HG03520 (cell line): ENCODE measurements at regions not wholly inside any gene's neighbourhood (a gene's known extent, or its start where the extent isn't known, plus 50 kb on each side); places are given as distances from the start of the nearest gene placed in this dataset.
"Not testable (repeated sequence)": the region's sequence is repeated elsewhere in the genome, so short reads cannot be mapped to it uniquely, and the experiment has no call there.

Experiments used
- ATAC-seq: cut with Tn5 transposase; IDR thresholded peaks from one replicate; pipeline ENCODE4 v1.9.1; 2021; ENCODE audit warnings: mild to moderate bottlenecking, moderate library complexity; ENCODE audit not compliant: unreplicated experiment

DNA sequence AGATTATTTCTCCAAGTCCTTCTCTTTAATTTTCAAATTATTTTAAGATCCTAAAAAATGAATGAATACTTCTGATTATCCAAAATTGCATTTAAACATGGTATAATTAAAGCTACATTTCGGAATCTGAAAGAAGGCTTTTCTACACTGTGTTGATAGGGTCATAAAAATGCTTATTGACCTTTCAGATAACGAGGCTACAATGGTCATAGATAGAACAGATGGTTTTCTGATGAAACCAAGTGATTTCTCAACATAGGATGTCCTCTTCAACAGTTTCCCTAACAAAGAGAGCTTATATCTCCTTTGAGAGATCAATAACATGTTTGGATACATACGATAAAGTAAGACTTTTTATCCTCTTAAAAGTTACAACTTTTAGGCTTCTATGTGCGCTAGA is 201.1 kb downstream of the PTH2R start:
- ATAC-seq, result no peak

DNA sequence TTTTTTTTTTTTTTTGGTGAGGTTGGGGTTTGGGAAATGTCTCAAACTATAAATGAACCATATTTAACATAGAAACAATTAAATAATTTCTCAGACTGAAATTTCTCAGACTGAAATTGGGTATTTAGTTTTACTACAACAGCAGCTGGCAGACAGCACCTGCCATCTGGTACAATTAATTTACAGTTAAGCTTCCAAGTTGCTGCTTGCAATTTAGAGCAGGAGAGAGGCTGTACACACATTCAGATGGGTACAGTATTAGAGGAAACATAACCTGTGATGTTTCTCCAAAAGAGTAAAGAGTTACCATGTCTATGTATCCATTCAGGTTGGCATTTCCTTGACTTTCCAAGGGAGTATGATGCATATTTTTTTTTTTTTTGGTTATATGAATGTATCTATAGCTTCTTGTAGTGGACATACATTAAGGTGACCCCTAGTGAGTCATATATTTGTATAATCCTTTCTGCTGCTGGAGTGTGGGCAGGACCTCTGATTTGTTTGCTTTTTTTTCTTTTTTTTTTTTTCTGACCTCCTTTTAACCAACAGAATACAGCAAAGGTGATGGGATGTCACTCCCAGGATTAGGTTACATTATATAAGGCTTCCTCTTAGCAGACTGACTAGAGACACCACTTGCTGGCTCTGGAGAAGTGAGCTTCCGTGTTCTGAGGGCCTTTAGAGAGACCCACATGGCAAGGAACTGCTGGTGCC is 201.7 kb downstream of the PTH2R start:
- no peak for ATAC-seq

DNA sequence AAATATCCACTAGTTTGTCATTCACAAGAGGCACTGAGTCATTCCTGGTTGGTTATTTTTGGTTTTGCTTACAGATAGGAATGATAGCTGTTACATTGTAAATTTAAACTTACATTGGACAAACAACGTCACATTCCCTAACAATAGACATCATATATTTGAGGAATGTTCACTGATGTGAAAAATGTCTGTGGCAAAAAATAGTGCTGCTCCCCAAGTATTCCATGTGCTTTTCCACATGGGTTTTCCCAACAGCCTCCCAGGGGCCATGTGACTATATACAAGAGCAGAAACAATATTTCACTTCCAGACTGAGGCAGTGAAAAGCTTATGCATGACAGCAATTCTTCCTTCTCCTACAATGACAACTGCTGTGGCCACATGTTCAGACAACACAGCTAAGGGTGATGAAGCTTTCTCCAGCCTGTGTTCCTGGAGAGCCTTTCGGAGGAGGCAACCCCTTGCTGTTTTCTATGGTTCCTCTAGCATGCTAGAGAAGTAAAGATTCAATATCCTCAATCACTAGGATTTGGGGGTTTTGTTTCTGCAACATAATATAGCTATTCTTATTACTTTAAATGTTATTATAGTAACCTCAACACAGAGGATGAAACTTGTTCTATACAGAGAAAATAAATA is 202.7 kb downstream of the PTH2R start:
- no peak for ATAC-seq

DNA sequence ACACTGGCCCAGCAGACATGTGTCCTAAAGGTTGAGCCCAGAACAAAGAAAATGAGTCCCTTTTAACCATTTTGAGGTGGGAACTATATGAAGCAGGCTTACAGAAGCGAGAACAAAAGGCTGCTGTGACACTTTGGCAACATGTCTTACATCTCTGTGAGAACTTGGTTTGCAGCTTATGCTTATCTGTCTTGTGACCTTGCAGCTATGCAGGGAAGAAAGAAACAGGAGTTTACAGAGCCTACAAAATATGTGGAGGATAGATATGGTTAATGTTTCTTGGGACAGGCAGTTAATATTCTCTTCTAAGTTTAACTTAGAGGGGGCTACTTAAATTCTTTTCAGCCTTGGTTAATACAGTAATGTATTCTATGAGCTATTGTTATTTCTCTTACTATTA is 209.1 kb downstream of the PTH2R start:
- ATAC-seq, result not testable (repeated sequence)

DNA sequence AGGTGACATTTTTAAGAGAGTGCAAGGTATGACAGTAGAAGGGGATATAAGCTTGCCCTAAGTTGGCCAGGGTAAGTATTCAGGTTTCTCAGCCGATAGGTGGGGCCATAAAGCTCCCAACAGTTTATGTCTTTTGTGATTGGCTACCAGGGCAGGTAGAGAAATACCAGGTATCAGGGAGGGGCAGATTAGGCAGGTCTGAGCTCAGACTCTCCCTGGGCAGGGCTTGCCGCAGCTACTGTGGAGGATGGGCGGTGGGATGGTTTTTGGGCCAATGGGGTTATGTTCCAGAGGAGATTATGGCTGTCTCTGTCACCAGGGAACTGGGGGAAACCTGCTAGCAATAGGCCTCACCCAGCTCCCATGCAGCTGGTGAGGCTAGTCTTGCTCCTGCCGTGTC is 211.6 kb downstream of the PTH2R start:
- ATAC-seq, result no peak

DNA sequence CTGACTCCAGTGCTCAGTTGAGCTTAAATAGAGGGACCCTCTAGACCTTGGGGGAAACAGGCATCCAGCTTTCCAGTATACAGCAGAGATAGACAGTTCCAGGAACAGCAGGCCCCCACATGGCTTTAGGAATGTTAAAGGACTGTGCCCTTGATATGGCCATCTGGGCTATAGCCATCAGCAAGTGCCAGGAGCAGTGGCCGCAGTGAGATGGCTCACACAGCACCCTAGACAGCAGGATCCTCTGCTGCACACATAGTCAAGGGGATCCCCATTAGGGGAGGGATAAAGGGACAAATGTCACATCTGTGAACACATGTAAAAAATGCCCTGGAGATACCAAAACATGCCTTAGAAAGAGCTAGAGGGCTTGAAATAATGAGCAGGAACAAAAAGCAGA is 213.4 kb downstream of the PTH2R start:
- ATAC-seq, result no peak

DNA sequence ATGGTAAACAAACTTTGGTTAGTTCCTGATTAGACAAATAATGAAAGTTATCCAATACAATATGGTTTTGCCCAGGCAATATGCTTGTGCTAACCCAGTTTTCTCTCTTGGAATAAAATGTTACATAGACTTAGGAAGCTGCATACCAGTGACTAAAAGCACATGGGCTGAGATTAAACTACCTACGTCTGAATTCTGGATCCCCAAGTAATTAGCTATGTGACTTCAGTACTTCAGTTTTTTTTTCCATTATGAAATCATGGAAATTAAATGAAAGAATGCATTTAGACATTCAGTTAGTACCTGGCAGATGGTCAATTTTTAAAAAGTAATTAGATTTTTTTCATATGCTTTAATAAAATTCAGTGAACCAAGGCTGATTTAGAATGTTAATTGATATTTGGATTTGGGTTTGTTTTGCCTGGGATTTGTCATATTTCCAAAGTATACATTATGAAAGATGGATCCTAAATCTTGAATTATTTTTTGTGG is 213.9 kb downstream of the PTH2R start:
- ATAC-seq, result no peak

DNA sequence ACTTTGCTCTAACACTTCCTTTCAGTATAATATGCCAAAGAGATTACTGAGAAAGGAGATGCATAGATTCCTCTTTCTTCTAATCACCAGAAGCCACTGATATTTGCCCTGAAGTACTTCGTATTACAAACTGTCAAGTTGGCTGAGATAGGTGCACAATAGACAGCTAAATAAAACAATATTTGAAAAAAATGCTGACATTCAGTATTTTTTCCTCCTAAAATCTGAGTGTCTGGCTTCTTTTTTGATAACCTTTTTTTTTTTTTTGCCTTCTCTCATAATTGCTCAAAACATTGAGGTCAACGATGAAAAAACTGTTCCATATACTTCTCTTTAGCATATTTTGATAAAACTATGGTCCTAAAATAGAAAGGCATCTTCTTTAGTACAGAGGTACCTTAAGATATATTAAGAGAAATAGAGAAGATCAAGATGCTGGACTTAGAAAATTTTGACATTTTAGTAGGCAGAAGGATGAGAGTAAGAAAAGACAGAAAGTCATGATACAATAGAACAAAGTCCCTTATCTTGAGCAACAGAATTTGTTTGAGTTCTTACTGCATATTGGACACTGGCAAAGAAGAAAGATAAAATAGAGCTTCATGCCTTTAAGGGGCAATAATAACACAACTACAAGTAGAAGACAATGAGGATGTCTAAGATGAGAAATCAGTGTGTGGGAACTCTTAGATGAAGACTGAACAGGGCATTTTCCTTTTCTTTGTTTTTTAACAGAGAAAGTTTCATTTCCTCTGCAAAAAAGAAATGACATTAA is 220.7 kb downstream of the PTH2R start:
- no peak for ATAC-seq

DNA sequence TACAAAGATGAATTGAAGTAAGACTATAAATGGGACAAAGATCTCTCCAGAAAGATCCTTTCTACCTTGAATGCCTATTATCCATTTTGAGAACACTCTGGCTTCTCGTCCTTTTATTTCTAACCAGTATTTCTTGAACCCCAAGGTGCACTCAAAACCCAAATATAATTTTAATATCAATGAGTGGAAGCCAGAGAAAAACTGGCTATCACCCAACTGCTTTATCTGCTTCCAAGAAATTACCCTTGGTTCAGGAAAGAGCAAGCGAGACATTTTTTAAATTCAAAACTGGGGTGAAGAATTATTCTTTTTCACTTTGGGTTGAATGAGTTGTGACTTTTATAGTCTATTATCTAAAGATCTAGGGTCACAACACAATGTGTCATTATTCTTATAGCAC is 221.3 kb downstream of the PTH2R start:
- ATAC-seq, result no peak

DNA sequence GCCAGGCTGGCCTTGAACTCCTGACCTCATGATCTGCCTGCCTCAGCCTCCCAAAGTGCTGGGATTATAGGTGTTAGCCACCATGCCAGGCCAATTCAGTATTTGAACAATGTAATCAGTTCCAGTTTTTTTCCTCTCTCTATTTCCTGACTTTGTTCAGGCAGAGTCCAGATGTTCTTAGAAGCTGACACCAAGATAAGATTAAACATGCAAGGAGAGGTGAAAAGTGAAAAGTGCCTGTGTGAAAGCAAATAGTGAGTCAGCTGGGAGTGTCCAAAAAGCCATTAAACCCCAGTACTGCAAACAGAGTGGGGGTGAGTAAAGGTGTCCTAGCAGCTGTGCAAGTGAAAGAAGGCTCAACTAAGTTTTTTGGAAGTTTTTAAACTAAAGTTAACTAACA is 231.5 kb downstream of the PTH2R start:
- ATAC-seq, result peak; percentile 52

DNA sequence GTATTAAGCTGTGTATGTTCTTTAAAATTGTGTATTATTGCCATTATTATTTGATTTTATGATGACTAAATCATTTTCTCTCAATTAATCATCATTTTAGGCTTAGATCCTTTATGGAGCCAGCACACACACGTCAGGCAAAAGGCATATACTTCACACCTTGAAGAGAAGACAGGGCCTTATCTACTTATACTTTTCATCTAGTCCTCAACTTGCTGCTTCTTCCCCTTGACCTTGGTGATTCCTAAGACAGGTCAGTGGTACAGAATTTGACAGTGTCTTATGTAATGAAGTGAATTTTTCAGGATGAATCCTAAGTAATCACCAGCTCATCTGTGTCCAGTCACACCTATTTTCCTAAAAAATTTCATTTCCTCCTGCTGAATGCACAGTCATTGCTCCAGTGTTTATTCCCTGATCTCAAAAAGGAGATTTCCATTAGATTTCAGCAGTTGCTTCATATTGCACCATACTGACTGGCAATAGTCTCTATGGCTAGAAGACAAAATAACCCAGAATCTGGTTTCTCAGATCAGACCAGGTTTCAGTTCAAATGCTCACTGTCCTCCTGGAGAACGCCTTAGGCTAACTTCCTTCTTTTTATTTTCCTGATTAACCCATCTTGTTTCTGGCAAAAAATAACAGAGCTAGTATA is 235.7 kb downstream of the PTH2R start:
- ATAC-seq, result no peak

DNA sequence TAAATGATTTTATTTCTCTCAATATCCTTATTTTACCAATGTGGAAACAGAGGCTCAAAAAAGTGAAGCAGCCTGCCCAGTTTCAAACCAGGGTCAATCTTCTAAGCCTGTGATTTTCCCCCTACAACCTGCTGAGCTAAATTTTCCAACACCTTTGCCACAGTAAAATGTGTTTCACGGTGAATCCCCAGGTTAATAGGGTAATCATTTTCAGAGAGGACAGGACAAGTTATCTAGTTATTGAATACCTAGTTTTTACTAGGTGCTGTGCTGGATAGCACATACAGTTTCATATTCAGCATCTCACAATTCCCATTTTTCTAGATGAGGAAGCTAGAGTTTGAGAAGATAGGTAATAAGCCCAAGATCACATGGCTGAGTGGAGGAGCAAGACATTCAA is 236.6 kb downstream of the PTH2R start:
- no peak for ATAC-seq

DNA sequence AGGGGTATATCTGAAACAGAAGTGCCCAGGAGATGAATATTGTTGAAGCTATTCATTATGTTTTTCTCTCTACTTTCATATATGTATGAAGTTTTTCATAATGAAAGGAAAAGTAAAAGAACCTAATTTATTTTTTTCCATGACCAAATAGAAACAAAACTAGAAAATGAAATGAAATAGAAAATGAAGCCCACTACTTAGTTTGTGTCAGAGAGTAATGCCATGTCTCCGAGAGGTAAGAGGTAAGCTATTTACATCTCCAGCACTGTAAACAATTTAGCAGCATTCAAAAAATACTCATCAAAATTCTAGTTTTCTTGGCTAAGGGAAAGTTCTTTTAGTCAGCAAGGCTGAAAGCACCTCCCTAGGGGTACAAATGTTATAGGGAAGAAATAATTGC is 238.6 kb downstream of the PTH2R start:
- ATAC-seq, result no peak

DNA sequence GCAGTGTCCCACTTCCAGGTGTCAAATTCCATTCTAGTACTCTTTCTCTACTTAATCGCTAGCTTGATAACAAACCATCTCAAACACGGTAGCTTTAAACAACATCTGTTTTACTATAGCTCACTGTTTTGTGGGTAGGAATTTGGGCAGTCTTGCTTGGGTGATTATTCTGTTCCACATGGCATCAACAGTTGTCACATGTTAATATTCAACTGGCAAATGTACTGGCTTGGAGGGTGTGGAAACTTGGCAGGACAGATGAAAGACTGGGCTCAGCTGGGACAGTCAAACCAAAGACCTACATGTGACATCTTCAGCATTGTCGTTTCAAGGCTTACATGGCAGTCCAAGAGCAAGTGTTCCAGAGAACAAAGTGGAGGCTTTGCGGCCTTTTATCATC is 241.8 kb downstream of the PTH2R start:
- no peak for ATAC-seq

DNA sequence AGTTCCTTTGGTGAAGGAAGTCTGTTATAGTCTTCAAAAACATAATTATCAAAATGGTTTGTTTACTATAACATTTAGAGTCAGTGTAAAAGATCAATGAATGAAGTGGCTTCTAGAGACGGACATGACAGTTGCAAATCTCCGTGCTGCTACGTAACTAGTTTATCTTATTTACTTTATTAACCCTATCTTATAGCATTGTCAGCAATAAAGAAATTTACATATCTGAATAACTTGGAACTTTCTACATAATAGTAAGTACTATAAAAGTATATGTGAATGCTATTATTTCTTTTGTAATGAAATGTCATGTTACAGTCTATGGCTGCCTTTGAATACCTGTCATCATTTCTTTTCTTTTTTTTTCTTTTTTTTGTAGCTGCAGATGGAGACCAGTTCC is 246.8 kb downstream of the PTH2R start:
- no peak for ATAC-seq

DNA sequence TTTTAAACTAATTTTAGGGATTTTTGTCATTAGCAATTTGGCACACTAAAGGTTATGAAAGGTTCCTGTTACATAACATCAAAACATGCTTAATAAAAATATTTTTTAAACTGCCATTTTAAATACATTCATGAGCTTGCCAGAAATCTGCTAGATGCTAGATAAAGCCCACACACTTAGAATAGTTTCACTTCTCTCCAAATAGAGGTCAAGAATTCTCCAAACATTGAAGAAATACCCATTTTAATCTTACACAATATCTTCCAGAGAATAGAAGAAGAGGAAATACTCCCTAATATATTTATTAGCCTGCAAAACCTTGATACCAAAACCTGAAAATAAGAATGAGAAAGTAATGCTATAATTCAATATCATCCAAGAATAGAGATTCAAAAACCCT is 247.5 kb downstream of the PTH2R start:
- no peak for ATAC-seq

DNA sequence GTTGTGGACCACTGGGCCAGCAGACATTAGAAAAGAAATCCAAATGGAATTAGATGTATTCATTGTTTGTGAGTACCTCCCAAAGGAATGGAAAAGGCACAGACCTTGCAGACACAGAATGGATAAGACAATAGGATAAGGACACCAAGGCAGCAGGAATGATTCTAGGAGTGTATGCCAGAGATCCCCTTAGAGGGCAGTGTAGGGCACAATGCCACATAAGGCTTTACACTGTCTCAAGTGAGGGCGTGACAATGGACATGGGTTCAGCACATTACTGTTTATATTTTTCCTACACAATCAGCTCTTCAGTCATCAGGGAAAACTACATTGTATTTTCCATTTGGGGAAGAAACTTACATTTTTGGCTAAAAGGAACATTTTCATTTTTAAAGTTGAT is 250.9 kb downstream of the PTH2R start:
- no peak for ATAC-seq

DNA sequence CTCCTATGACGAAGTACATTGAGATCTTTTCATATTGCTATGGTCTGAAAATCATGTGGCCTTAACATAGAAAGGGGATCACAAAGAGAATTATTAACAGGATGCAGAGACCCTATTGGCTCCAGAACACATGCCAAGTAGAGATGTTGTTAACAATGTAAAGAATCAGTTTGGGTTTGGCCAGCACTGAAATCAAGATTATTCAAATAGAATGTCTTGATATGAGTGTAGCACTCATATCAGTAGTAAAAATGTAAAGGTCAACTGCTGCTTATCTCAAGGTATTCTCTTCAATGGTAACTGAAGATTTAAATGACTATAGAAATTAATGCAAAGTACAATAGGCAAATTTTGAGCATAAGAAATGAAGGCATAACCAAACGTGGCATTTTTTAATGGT is 262.8 kb downstream of the PTH2R start:
- no peak for ATAC-seq

DNA sequence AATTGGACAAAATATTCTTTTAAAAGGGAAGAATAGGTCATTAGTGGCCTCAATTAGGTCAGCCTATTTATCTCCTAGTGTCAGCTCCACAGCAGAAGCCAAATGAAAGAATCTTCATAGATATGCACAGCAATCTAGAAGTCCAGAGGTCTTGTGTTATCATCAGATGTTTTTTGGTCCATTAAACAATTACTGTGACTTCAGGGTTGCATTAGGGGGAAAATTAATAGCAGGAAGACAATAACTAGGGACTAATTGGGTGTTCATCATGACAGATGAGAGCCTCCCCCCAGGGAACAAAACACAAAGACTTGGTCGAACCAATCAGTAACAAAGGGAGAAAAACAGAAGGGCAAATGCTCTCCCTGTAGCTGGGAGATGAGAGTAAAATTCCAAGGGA is 264.7 kb downstream of the PTH2R start:
- no peak for ATAC-seq

DNA sequence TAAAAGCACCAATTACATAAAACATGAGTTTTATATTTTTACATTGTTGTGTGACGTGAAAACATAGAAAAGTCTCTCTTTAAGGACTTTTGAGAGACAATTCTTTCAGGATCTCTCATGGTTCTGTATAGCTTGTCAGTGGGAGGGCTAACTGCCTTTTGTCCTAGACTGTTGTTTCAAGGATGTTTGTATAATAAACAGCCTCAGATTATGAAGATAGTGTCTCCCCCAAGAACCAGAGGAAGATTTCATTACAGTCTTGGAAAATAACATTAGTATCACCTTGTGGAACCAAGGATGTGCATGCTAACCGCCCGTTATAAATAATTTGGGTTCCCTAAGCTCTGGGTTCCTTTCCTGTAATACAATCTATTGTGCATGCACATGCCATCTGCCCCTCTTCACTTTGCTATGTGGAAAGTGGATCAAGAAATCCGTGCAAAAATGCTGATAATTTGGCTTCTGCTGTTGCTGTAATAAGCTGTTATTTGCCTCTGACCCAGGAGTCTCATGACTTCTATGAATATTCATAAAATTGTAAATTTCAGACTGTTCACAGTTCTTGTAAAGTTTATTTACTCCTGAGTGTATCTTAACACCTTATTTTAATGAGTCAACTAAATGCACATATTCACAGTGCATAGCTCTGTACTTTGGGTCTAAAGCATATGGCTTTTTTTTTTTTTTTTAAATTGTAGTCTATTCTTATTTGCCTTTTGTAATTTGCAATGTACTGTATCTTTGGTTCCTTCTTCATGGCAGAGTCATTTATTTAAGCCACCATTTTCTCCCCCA is 265.5 kb downstream of the PTH2R start:
- ATAC-seq, result no peak

DNA sequence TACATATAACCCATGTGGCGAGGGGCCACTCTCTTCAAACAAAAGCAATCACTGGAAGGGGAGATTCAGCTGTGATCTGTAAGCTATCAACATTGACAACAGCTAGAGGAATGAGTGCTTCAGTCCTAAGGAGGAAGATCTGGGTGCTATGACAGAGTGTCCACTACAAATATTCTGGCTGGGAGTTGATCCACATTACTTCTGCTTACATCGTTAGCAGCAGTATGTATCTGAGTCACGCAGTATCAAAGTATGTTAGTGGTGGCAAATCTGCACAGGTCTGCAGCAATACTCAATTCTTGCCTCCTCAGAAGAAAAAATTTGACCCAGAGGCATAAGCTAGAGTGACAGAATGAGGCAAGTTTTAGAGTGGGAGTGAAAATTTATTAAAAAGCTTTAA is 267.0 kb downstream of the PTH2R start:
- ATAC-seq, result no peak
